Keratinocyte (primary cell): ENCODE measurements at regions not wholly inside any gene's neighbourhood (a gene's known extent, or its start where the extent isn't known, plus 50 kb on each side); places are given as distances from the start of the nearest gene placed in this dataset.

Experiments
- DNase-seq: peaks from one replicate; pipeline ENCODE4 v3.0.0-alpha.2; 2011; ENCODE audit warnings: low read depth, missing footprints, low spot score
- FAIRE-seq: peaks from 2 replicates; lab custom pipeline; 2011; peaks lifted over from hg19 to GRCh38; lab: Jason Lieb, UNC
- H2AFZ ChIP-seq: 2 replicates; pipeline ENCODE4 v1.6.0; 2012; ENCODE audit warnings: low read length, control low read depth, inconsistent platforms; ENCODE audit not compliant: control insufficient read depth
- H3K27ac ChIP-seq: 2 replicates; pipeline ENCODE4 v1.5.1; 2011; ENCODE audit warnings: low read length; ENCODE audit not compliant: control insufficient read depth, insufficient read depth
- H3K27me3 ChIP-seq: 3 replicates; pipeline ENCODE4 v1.6.0; 2011; ENCODE audit warnings: low read length; ENCODE audit not compliant: control insufficient read depth, insufficient read depth; ENCODE audit errors: extremely low read depth
- H3K36me3 ChIP-seq, 2 experiments: 2 replicates in 1 of 2; 3 replicates in 1 of 2; pipeline ENCODE4 v1.5.1; 2011; ENCODE audit warnings: low read length in 2 of 2, mild to moderate bottlenecking in 1 of 2; ENCODE audit not compliant: control insufficient read depth in 2 of 2, insufficient read depth in 2 of 2; ENCODE audit errors: extremely low read depth in 1 of 2
- H3K4me1 ChIP-seq: 3 replicates; pipeline ENCODE4 v1.5.1; 2011; ENCODE audit warnings: low read length; ENCODE audit not compliant: control insufficient read depth, insufficient read depth; ENCODE audit errors: extremely low read depth
- H3K4me2 ChIP-seq: 3 replicates; pipeline ENCODE4 v1.6.0; 2011; ENCODE audit warnings: low read depth, low read length; ENCODE audit not compliant: control insufficient read depth, insufficient read depth; ENCODE audit errors: extremely low read depth
- H3K4me3 ChIP-seq, 3 experiments: fragments of 200-600 bp in 1 of 3; sonication (generic) in 1 of 3; 2 replicates in 2 of 3; 3 replicates in 1 of 3; pipeline ENCODE4 v1.5.1; 2011 to 2016; ENCODE audit warnings: low read length in 3 of 3, mild to moderate bottlenecking in 3 of 3, control low read depth in 2 of 3, inconsistent platforms in 1 of 3, low read depth in 1 of 3, mixed read lengths in 1 of 3, mixed run types in 1 of 3, moderate library complexity in 1 of 3; ENCODE audit not compliant: control insufficient read depth in 2 of 3, insufficient read depth in 2 of 3; ENCODE audit errors: extremely low read depth in 1 of 3
- H3K79me2 ChIP-seq: 2 replicates; pipeline ENCODE4 v1.6.0; 2012; ENCODE audit warnings: low read length; ENCODE audit not compliant: control insufficient read depth, insufficient read depth
- H3K9ac ChIP-seq: 3 replicates; pipeline ENCODE4 v1.6.0; 2011; ENCODE audit warnings: low read length; ENCODE audit not compliant: control insufficient read depth, insufficient read depth; ENCODE audit errors: extremely low read depth
- H3K9me1 ChIP-seq: 3 replicates; pipeline ENCODE4 v1.6.0; 2011; ENCODE audit warnings: low read length; ENCODE audit not compliant: control insufficient read depth, insufficient read depth; ENCODE audit errors: extremely low read depth
- H3K9me3 ChIP-seq: 2 replicates; pipeline ENCODE4 v1.5.1; 2012; ENCODE audit warnings: low read depth, low read length; ENCODE audit not compliant: control insufficient read depth
- H4K20me1 ChIP-seq: 3 replicates; pipeline ENCODE4 v1.6.0; 2011; ENCODE audit warnings: low read length; ENCODE audit not compliant: control insufficient read depth, insufficient read depth; ENCODE audit errors: extremely low read depth
- CTCF ChIP-seq, 3 experiments: IDR thresholded peaks in 1 of 3; conservative IDR thresholded peaks in 1 of 3; optimal IDR thresholded peaks in 1 of 3; 2 replicates in 2 of 3; 3 replicates in 1 of 3; pipeline versions ENCODE3 to v1.5.1; 2011; ENCODE audit warnings: low read length in 3 of 3, mild to moderate bottlenecking in 3 of 3, moderate library complexity in 2 of 3, control low read depth in 1 of 3, inconsistent platforms in 1 of 3; ENCODE audit not compliant: insufficient read depth in 2 of 3; ENCODE audit errors: extremely low read depth in 1 of 3
- EZH2 ChIP-seq: IDR thresholded peaks from one replicate; pipeline ENCODE4 v1.6.1; 2012; ENCODE audit warnings: inconsistent platforms, mild to moderate bottlenecking, low read length, moderate library complexity
- dilution Hi-C: fragments of 300-500 bp; cut with MboI; formaldehyde crosslinking; loops from one replicate; pipeline ENCODE4 v1.7.0; 2020; ENCODE audit warnings: low sequenced_read_pairs; ENCODE audit not compliant: extremely low pct_ligation_motif_present

GRCh38 chr5:121693864-121694263 is 157.8 kb upstream of the FTMT start:
- Histone ChIP-seq H3K79me2 (no peaks in the 10 kb centered on the region), H3K9me3 (no peaks in the 10 kb centered on the region), H3K27me3 (no peaks in the 10 kb centered on the region), H3K27ac (no peak overlapping the region), H3K4me3 (no peak overlapping the region), H3K36me3 (no peaks in the 10 kb centered on the region), H3K4me2 (no peak overlapping the region), H3K9me1 (no peaks in the 10 kb centered on the region), H4K20me1 (no peaks in the 10 kb centered on the region), H3K9ac (no peak overlapping the region), H2AFZ (no peak overlapping the region), H3K4me1 (no peaks in the 10 kb centered on the region)
- FAIRE-seq, result no peak
- TF ChIP-seq EZH2 (no peak), CTCF (optimal IDR thresholded peaks at IDR 0.05 in 1 of 3, IDR thresholded peaks at IDR 0.05 in 1 of 3, conservative IDR thresholded peaks at IDR 0.05 in 1 of 3; ENCODE audit: extremely low read depth in 1 of 3, insufficient read depth in 2 of 3, low read length in 3 of 3) (no peak)
- dilution Hi-C loops, result no loop called here
- DNase-seq, result no peak

- Histone ChIP-seq H3K4me3 (no peak overlapping the region), H3K27me3 (no peaks in the 10 kb centered on the region), H3K9me1 (no peaks in the 10 kb centered on the region), H3K27ac (no peak overlapping the region), H3K9ac (no peak overlapping the region), H4K20me1 (no peaks in the 10 kb centered on the region), H3K9me3 (no peaks in the 10 kb centered on the region), H3K36me3 (no peaks in the 10 kb centered on the region), H3K4me1 (no peaks in the 10 kb centered on the region), H2AFZ (no peak overlapping the region), H3K79me2 (no peaks in the 10 kb centered on the region), H3K4me2 (no peak overlapping the region)
- dilution Hi-C loops, result no loop called here
- TF ChIP-seq EZH2 (no peak), CTCF (optimal IDR thresholded peaks at IDR 0.05 in 1 of 3, IDR thresholded peaks at IDR 0.05 in 1 of 3, conservative IDR thresholded peaks at IDR 0.05 in 1 of 3; ENCODE audit: extremely low read depth in 1 of 3, insufficient read depth in 2 of 3, low read length in 3 of 3) (no peak)
- DNase-seq (no peak), FAIRE-seq (no peak)
Measured at GRCh38 chr5:121695307-121695706, 156.4 kb upstream of the FTMT start.
